Karpas-422 (cell line): ENCODE measurements at regions not wholly inside any gene's neighbourhood (a gene's known extent, or its start where the extent isn't known, plus 50 kb on each side); places are given as distances from the start of the nearest gene placed in this dataset.

ENCODE experiments used
- DNase-seq: peaks from one replicate; pipeline ENCODE4 v3.0.0-alpha.2; 2015
- H2AFZ ChIP-seq: fragments of 200-600 bp; sonication (generic); 2 replicates; pipeline ENCODE4 v1.6.1; 2014; ENCODE audit warnings: antibody characterized with exemption, low read length, mixed read lengths
- H3K27ac ChIP-seq: fragments of 200-600 bp; sonication (generic); 2 replicates; pipeline ENCODE4 v1.5.1; 2014; ENCODE audit warnings: mild to moderate bottlenecking, low read length, moderate library complexity
- H3K27me3 ChIP-seq: fragments of 200-600 bp; sonication (generic); 2 replicates; pipeline ENCODE4 v1.6.1; 2014; ENCODE audit warnings: low read length, mixed read lengths
- H3K36me3 ChIP-seq: fragments of 200-600 bp; sonication (generic); 2 replicates; pipeline ENCODE4 v1.6.1; 2014; ENCODE audit warnings: low read length, mixed read lengths; ENCODE audit not compliant: insufficient read depth
- H3K4me1 ChIP-seq: fragments of 200-600 bp; sonication (generic); 2 replicates; pipeline ENCODE4 v1.6.1; 2014; ENCODE audit warnings: mild to moderate bottlenecking, low read length, mixed read lengths
- H3K4me2 ChIP-seq: fragments of 200-600 bp; sonication (generic); 2 replicates; pipeline ENCODE4 v1.6.1; 2014; ENCODE audit warnings: low read length, low read depth, mild to moderate bottlenecking; ENCODE audit not compliant: poor library complexity, severe bottlenecking
- H3K4me3 ChIP-seq: fragments of 200-600 bp; sonication (generic); 2 replicates; pipeline ENCODE4 v1.5.1; 2014; ENCODE audit warnings: mild to moderate bottlenecking, antibody characterized with exemption, low read length, mixed read lengths
- H3K79me2 ChIP-seq: fragments of 200-600 bp; sonication (generic); 2 replicates; pipeline ENCODE4 v1.6.1; 2014; ENCODE audit warnings: mild to moderate bottlenecking, low read length, mixed read lengths
- H3K9ac ChIP-seq: fragments of 200-600 bp; sonication (generic); 2 replicates; pipeline ENCODE4 v1.6.0; 2014; ENCODE audit warnings: low read length
- H3K9me2 ChIP-seq: fragments of 200-600 bp; sonication (generic), shearing (Covaris generic); replicated peaks from 2 replicates; pipeline ENCODE4 v1.6.0; 2014; ENCODE audit warnings: mild to moderate bottlenecking, low read length, moderate library complexity; ENCODE audit not compliant: insufficient read depth
- H3K9me3 ChIP-seq: fragments of 300-700, 200-600 bp; sonication (generic); 2 replicates; pipeline ENCODE4 v1.6.1; 2014; ENCODE audit warnings: low read length, mixed read lengths
- H4K20me1 ChIP-seq: fragments of 200-600 bp; sonication (generic); 2 replicates; pipeline ENCODE4 v1.6.1; 2014; ENCODE audit warnings: mild to moderate bottlenecking, antibody characterized with exemption, low read length, low read depth; ENCODE audit not compliant: insufficient read depth

DNA sequence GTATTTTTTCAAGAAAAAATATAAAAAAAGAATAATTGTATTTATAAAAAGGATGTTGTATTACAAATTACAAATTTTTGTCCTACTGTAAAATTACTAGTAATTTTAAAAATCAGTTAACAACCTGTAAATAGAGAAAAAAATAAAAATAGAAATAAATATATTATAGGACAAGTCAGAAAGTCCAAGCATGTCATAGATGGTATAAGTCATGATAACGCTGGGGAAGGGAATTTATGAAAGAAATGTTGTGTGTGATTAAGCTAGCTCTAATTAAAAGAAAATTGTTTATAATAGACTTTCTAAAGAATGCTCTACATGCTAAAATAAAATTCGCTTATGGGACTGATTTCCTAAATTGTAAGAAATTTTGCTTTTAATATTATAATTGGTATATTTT is 2329.9 kb downstream of the ARAP2 start:
- Histone ChIP-seq H3K79me2 (no peaks in the 10 kb centered on the region), H4K20me1 (no peaks in the 10 kb centered on the region), H3K27ac (no peak overlapping the region), H3K36me3 (no peaks in the 10 kb centered on the region), H3K9me2 (no peaks in the 10 kb centered on the region), H3K4me1 (no peaks in the 10 kb centered on the region), H3K4me3 (no peak overlapping the region), H3K4me2 (no peak overlapping the region), H3K9ac (no peak overlapping the region), H3K9me3 (peaks cover 54% of the 10 kb centered on the region), H3K27me3 (no peaks in the 10 kb centered on the region), H2AFZ (no peak overlapping the region)
- no peak for DNase-seq

DNA sequence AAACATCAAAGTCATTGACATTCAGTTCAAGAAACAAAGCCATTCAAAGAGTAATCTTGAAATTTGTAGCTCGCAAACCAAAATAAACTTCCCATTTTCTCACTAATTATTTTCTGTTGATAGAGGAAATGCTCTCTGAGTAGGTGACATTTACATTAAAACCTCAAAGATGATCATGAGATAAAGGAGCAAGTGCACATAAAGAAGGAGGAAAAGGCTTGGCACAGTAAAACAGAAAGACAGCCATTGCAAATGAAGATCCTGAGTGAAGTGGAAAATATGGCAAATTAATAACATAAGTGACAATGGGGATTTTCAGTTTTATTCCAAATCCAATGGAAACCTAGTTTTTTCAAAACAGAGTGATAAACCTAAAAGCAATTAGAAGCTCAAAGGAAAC is 2320.8 kb downstream of the ARAP2 start:
- Histone ChIP-seq H4K20me1 (no peaks in the 10 kb centered on the region), H2AFZ (no peak overlapping the region)
- no peak for DNase-seq

DNA sequence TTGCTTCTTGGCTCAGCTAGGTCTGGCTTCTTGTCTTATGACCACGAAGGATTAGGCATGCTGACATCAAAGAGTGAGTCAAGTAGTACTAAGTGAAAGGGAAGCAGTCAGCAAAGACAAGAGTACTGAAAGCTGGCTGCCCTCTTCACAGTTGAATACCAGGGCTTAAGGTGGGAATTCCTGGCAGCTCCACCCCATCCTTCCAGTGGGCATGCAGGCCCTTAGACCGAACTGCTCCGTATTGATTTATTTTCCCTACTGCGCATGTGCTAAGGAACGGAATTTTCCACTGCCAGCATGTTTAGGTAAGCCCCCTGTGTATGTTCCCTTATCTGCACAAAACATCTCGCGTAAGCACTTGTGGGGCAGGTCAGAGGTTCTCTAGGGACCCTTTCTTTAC is 2320.1 kb downstream of the ARAP2 start:
- Histone ChIP-seq H2AFZ (no peak overlapping the region), H3K4me2 (no peak overlapping the region), H3K36me3 (no peaks in the 10 kb centered on the region), H3K9me3 (peaks cover 39% of the 10 kb centered on the region), H3K27ac (no peak overlapping the region), H3K9me2 (no peaks in the 10 kb centered on the region), H3K27me3 (no peaks in the 10 kb centered on the region), H3K9ac (no peak overlapping the region), H3K79me2 (no peaks in the 10 kb centered on the region), H3K4me1 (no peaks in the 10 kb centered on the region), H4K20me1 (no peaks in the 10 kb centered on the region), H3K4me3 (no peak overlapping the region)
- DNase-seq = no peak

More for the DNA sequence above, 2320.8 kb downstream of the ARAP2 start:
- H3K9me3 ChIP-seq = peaks cover 39% of the 10 kb centered on the region
- no peaks in the 10 kb centered on the region for H3K4me1 ChIP-seq
- H3K4me2 ChIP-seq = no peak overlapping the region
- no peak overlapping the region for H3K9ac ChIP-seq
- no peak overlapping the region for H3K4me3 ChIP-seq
- no peaks in the 10 kb centered on the region for H3K79me2 ChIP-seq
- no peaks in the 10 kb centered on the region for H3K36me3 ChIP-seq
- no peaks in the 10 kb centered on the region for H3K27me3 ChIP-seq
- no peak overlapping the region for H3K27ac ChIP-seq
- no peaks in the 10 kb centered on the region for H3K9me2 ChIP-seq

DNA sequence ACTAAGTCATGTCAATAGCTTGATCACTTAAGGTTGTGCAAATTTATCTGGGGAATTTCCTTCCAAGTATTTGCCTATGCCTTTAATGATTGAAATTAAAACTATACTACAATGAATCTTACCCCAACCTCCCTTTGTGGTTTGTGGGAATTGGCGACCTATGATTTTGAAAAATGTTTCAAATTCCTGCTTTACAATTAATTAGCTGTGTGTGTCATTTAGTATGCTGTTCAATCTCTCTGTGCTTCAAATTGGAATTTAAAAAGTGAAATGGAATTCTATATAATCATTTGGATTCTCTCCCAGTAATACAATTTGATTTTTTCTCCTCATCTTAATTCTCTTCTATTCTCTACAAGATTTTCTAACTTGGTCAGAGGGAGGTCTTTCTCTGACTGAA is 2319.5 kb downstream of the ARAP2 start:
- H3K27ac ChIP-seq = no peak overlapping the region
- H3K4me3 ChIP-seq = no peak overlapping the region
- H2AFZ ChIP-seq = no peak overlapping the region
- no peak for DNase-seq
- H4K20me1 ChIP-seq = no peaks in the 10 kb centered on the region
- H3K36me3 ChIP-seq = no peaks in the 10 kb centered on the region
- H3K9me3 ChIP-seq = peaks cover 41% of the 10 kb centered on the region
- H3K27me3 ChIP-seq = no peaks in the 10 kb centered on the region
- no peaks in the 10 kb centered on the region for H3K79me2 ChIP-seq
- H3K4me1 ChIP-seq = no peaks in the 10 kb centered on the region
- no peak overlapping the region for H3K9ac ChIP-seq
- H3K4me2 ChIP-seq = no peak overlapping the region
- no peaks in the 10 kb centered on the region for H3K9me2 ChIP-seq

DNA sequence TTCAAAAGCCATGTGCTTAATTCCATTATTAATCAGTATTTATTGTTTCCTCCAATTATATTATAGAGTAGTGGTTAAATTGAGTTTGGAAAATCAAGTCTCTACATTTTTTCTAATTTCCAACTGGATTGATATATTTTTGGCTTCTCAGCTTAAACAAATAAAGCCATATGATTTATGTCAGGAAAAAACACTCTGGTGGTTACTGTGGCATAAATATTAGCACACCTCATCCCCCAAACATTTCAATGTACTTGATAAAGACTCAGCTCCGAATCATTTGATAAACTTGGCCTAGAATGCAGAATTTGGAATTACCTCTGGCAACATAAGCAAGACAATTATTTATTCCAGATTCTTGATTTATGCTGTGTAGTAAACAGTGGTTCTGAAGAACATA is 2313.8 kb downstream of the ARAP2 start:
- DNase-seq = no peak
- Histone ChIP-seq H2AFZ (no peak overlapping the region), H4K20me1 (no peaks in the 10 kb centered on the region), H3K4me3 (no peak overlapping the region), H3K9ac (no peak overlapping the region), H3K36me3 (no peaks in the 10 kb centered on the region), H3K27me3 (no peaks in the 10 kb centered on the region), H3K27ac (no peak overlapping the region), H3K9me2 (no peaks in the 10 kb centered on the region), H3K79me2 (no peaks in the 10 kb centered on the region), H3K4me1 (no peaks in the 10 kb centered on the region), H3K4me2 (no peak overlapping the region), H3K9me3 (peaks cover 19% of the 10 kb centered on the region)

DNA sequence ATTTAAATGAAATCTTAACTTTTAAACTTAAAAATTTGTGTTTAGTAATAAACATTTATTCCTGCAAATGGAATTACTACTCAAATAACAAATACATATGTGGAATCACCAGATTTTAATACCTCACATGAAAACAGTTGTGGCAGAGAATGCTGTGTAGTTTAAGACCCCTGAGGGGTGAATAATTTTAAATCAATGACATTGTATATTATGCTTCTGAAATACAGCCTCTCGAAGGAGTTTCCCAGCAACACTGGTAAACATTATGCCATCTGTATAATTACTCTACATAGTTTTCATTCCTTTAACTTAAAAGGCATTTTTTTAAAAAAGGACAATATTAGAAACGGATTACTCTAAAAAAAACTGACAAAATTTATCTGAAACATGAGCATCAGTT is 2313.3 kb downstream of the ARAP2 start:
- Histone ChIP-seq H2AFZ (no peak overlapping the region), H4K20me1 (no peaks in the 10 kb centered on the region), H3K27ac (no peak overlapping the region), H3K9me3 (peaks cover 19% of the 10 kb centered on the region), H3K4me1 (no peaks in the 10 kb centered on the region), H3K27me3 (no peaks in the 10 kb centered on the region), H3K4me3 (no peak overlapping the region), H3K36me3 (no peaks in the 10 kb centered on the region), H3K9ac (no peak overlapping the region), H3K4me2 (no peak overlapping the region), H3K9me2 (no peaks in the 10 kb centered on the region), H3K79me2 (no peaks in the 10 kb centered on the region)
- no peak for DNase-seq

DNA sequence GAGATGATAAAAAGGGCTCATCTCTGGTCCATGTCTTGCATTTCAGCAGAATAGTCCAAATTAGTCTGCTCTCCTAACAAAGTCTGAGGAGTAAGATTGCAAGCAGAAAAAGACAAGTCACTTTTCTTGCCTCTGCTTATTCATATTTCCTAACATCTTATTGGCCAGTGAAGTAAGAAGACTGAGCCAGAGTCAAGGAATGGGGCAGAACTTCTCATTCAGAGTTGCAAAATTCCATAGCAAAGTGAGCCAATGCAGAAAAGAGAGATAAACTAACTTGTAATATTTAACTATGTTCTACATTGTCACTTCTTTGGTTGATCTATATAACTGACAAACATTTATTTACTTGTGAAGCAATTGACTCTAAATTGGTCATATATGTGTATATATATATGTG is 2304.0 kb downstream of the ARAP2 start:
- no peak for DNase-seq
- Histone ChIP-seq H3K9me3 (peaks cover 32% of the 10 kb centered on the region), H3K4me1 (no peaks in the 10 kb centered on the region), H3K9ac (no peak overlapping the region), H4K20me1 (no peaks in the 10 kb centered on the region), H3K27me3 (no peaks in the 10 kb centered on the region), H3K4me3 (no peak overlapping the region), H3K4me2 (no peak overlapping the region), H2AFZ (no peak overlapping the region), H3K9me2 (no peaks in the 10 kb centered on the region), H3K36me3 (no peaks in the 10 kb centered on the region), H3K79me2 (no peaks in the 10 kb centered on the region), H3K27ac (no peak overlapping the region)

DNA sequence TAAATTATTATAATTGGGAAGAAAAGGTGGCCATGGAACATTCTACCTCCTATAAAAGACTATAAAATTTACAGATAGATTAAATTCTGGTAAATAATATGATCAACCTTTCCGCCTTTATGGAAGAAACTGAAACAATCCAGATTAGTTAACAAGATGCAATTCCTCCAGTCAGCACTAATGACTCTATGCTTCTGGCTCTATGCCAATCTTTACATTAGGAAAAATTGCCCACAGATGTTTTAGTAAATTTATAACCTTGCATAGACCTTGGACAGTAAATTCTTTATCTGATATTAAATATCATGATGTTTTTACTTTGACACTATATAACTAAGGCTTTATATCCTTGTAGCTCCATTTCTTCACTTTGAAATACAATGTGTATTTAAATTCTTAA is 2302.5 kb downstream of the ARAP2 start:
- Histone ChIP-seq H3K4me1 (no peaks in the 10 kb centered on the region), H3K9ac (no peak overlapping the region), H3K27ac (no peak overlapping the region), H3K9me3 (peaks cover 37% of the 10 kb centered on the region), H3K4me2 (no peak overlapping the region), H3K79me2 (no peaks in the 10 kb centered on the region), H3K27me3 (no peaks in the 10 kb centered on the region), H3K9me2 (no peaks in the 10 kb centered on the region), H2AFZ (no peak overlapping the region), H3K36me3 (no peaks in the 10 kb centered on the region), H4K20me1 (no peaks in the 10 kb centered on the region), H3K4me3 (no peak overlapping the region)
- no peak for DNase-seq

DNA sequence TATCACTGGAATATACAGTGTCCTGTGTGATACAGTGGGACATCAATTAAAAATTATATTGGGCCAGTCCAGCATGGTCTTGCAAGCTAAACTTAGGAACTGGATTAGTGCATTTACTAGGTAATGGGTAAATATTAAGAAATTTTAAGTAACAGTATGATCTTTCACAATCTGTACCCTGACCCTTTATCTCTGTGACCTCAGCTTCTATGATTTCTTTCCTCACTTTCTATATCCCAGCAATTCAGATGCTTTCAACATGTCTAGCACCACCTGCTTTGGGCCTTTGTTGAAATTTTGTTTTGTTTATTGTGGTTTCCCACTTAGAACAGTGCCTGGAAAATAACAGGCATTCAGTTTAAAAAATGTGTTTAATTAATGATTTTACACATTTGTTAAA is 2295.4 kb downstream of the ARAP2 start:
- no peak overlapping the region for H3K4me2 ChIP-seq
- H3K27ac ChIP-seq = no peak overlapping the region
- no peaks in the 10 kb centered on the region for H3K79me2 ChIP-seq
- H3K36me3 ChIP-seq = no peaks in the 10 kb centered on the region
- H4K20me1 ChIP-seq = no peaks in the 10 kb centered on the region
- no peak overlapping the region for H2AFZ ChIP-seq
- no peak overlapping the region for H3K9ac ChIP-seq
- peaks cover 34% of the 10 kb centered on the region for H3K9me3 ChIP-seq
- no peak for DNase-seq
- H3K4me3 ChIP-seq = no peak overlapping the region
- H3K9me2 ChIP-seq = no peaks in the 10 kb centered on the region
- no peaks in the 10 kb centered on the region for H3K27me3 ChIP-seq
- H3K4me1 ChIP-seq = no peaks in the 10 kb centered on the region
